ENCODE measurements at regions not wholly inside any gene's neighbourhood (a gene's known extent, or its start where the extent isn't known, plus 50 kb on each side); places are given as distances from the start of the nearest gene placed in this dataset.

DNA sequence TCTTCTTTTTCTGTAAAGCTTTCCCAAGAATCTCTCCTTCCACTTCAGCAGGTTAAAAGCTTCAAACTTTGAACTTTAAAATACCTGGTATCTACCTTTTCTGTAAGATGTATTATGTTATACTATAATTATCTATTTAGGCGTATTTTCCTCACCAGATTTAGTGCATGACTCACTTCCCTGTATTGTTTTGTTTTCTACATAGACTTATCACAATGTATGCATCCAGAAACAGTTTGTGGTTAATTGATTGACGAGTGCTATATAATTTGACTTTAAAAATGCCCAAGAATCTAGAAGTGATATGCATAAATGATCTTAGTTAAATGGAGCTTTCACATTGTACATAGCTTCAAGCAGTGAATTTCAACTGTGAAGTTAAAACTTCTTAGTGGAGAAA, 473.9 kb upstream of the CDH2 start:
- Histone ChIP-seq H4K8ac (replicated peaks; ENCODE audit: insufficient read length, low read depth, low read length) (no peak overlapping the region), H3K27ac (ENCODE audit: insufficient read length, low read depth, low read length) (no peak overlapping the region), H3K4me1 (ENCODE audit: insufficient read depth, low read length) (no peaks in the 10 kb centered on the region), H4K20me1 (ENCODE audit: control insufficient read depth, insufficient read depth, insufficient read length) (no peaks in the 10 kb centered on the region), H4K91ac (ENCODE audit: insufficient read length, low read depth, low read length) (no peak overlapping the region), H3K79me1 (ENCODE audit: insufficient read depth, low read depth, low read length, poor library complexity, severe bottlenecking) (no peaks in the 10 kb centered on the region), H2BK12ac (ENCODE audit: insufficient read length, low read depth, low read length) (no peak overlapping the region), H3K9me3 (ENCODE audit: control insufficient read depth, low read depth, low read length) (no peaks in the 10 kb centered on the region), H3K18ac (ENCODE audit: insufficient read length, low read depth, low read length) (no peak overlapping the region), H2BK5ac (ENCODE audit: insufficient read length, low read length) (no peak overlapping the region), H3K79me2 (ENCODE audit: insufficient read depth, low read length) (no peaks in the 10 kb centered on the region), H2BK120ac (ENCODE audit: low read depth, low read length, poor library complexity, severe bottlenecking) (no peak overlapping the region), H2AFZ (ENCODE audit: low read length) (no peak overlapping the region), H2AK5ac (ENCODE audit: insufficient read length, low read length) (no peak overlapping the region), H3K23me2 (ENCODE audit: insufficient read length, low read depth, low read length, poor library complexity, severe bottlenecking) (no peaks in the 10 kb centered on the region), H3K23ac (ENCODE audit: insufficient read length, low read depth, low read length) (no peak overlapping the region), H3K14ac (ENCODE audit: insufficient read depth, low read length) (no peak overlapping the region), H3K27me3 (ENCODE audit: insufficient read depth, low read length) (no peaks in the 10 kb centered on the region), H4K5ac (ENCODE audit: insufficient read length, low read depth, low read length) (no peak overlapping the region), H3K56ac (ENCODE audit: insufficient read length, low read depth, low read length) (no peak overlapping the region), H2BK20ac (ENCODE audit: low read depth, low read length, poor library complexity, severe bottlenecking) (no peak overlapping the region), H3T11ph (ENCODE audit: low read length) (no peak overlapping the region), H2BK15ac (ENCODE audit: low read depth, low read length) (no peak overlapping the region), H3K9ac (ENCODE audit: extremely low read depth, insufficient read length, low read length) (no peak overlapping the region), H3K4me2 (ENCODE audit: insufficient read depth, insufficient read length, low read length) (no peak overlapping the region), H3K4ac (ENCODE audit: low read depth, low read length) (no peak overlapping the region)
- Mint-ChIP-seq H3K27ac (no peak overlapping the region), H3K27me3 (ENCODE audit: low read depth) (no peaks in the 10 kb centered on the region), H3K4me1 (no peaks in the 10 kb centered on the region), H3K36me3 (ENCODE audit: insufficient read depth in 1 of 3, low read depth in 3 of 3) (no peaks in the 10 kb centered on the region), H3K9me3 (no peaks in the 10 kb centered on the region; a peak in 1 of 5 replicates), H3K4me3 (no peak overlapping the region)
- WGBS (ENCODE audit: extremely low coverage, insufficient read length, low lambda C conversion rate): no CpG with 5 or more reads among the region's 2 CpGs
- no peak for TF ChIP-seq CTCF (conservative IDR thresholded peaks at IDR 0.05)
- DNase-seq: no peak
